Fibroblast of skin of right quadriceps (primary cell): ENCODE measurements at regions not wholly inside any gene's neighbourhood (a gene's known extent, or its start where the extent isn't known, plus 50 kb on each side); places are given as distances from the start of the nearest gene placed in this dataset.
A peak's percentile ranks its signal among the peaks of the same experiment; 100 is the strongest.

ENCODE experiments used
- DNase-seq: peaks from one replicate; pipeline ENCODE4 v3.0.0-alpha.2; 2013

DNA sequence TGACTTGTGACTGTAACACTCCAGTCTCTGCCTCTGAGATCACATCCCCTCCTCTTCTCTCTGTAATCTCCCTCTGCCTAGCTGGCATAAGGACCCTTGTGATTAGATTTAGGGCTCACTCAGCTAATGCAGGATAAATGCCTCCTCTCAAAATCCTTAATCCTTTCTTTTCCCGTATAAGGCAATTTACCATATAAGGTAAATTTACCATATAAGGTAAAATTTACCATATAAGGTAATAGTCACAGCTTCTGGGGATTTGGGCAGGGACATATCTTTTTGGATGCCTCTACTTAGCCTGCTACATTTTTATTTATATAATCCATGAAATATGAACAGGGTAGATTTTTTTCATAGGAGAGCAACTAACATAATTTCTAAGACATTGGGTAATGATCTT, 318.0 kb upstream of the PUM3 start:
- DNase-seq, result no peak

- DNase-seq, result no peak
Observed at GRCh38 chr9:3157011-3157410, 313.1 kb upstream of the PUM3 start.

- DNase-seq, result no peak
Observed at GRCh38 chr9:3151672-3152576, 308.0 kb upstream of the PUM3 start.

GRCh38 chr9:3150074-3150473, 306.2 kb upstream of the PUM3 start:
- DNase-seq, result peak; percentile 4

- DNase-seq, result peak; percentile 41
Observed at GRCh38 chr9:3138231-3139229, 294.6 kb upstream of the PUM3 start.

GRCh38 chr9:3137347-3137695, 293.4 kb upstream of the PUM3 start:
- DNase-seq, result no peak

DNA sequence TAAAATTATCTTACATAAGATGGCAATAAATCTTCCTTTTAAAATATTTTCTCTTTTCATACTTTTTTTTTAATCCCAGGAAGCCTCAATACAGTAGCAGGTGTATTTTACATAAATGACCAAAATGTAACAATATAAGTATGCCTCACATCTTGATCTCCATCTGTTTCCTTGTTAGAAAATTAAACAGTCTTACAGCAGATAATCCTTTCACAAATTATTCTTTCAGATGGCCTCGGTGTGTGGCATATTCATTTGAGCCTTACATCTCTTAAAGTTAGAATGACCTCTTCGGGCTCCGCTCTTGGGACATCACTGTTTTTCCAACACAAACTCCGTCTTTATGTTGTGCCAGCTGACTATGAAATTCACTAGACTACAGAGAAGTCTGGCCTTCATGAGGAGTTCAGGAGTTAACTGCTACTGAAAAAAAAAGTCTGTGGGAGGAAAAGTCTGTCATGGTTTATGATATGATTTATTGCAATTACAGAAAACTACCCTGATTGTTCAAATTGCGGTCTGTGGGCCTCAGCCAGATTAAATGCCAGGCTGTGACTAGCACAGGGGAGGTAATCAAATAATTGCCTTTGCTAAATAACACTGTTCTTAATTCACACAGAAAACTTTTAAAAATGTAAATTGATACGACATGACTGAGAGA, 292.9 kb upstream of the PUM3 start:
- peak; percentile 82 for DNase-seq

DNA sequence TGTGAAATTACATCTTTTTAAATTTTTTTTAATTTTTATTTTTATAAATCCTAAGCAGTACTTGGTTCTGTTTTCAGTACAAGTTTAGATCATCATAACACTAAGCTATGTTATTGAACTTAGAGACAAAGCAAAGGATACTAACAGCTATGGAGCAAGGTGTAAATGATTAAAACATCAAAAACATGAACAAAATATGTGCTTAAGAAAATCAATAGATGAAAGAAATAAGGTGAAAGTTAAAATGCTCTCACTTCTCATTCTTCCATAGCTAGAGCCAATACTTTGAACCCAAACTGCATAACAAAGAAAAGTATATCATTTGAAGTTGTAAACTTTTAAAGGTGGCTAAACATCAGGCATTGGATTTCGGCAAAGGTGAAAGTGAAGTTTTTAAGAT, 292.3 kb upstream of the PUM3 start:
- DNase-seq, result no peak

GRCh38 chr9:3127564-3127963, 283.7 kb upstream of the PUM3 start:
- no peak for DNase-seq

GRCh38 chr9:3125602-3126405, 281.9 kb upstream of the PUM3 start:
- no peak for DNase-seq

- no peak for DNase-seq
Observed at GRCh38 chr9:3124001-3124400, 280.1 kb upstream of the PUM3 start.

- no peak for DNase-seq
Observed at GRCh38 chr9:3118081-3118480, 274.2 kb upstream of the PUM3 start.

GRCh38 chr9:3099646-3100045, 255.8 kb upstream of the PUM3 start:
- no peak for DNase-seq

DNA sequence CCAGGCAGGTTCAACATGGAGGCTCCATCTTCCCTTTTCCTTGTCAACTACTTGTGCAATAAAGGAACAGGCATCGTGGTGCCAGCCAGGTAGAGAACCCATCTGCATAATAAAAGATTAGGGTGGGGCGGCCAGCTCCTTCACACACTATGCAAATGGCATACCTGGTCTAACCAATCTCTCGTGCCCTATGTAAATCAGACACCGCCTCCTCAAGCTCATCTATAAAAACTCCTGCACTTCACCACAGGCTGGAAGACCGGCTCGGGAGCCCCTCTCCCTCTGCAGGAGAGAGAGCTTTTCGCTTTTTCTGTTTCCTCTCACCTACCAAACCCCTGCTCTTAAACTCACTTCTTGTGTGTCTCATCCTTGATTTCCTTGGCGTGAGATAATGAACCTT, 244.3 kb upstream of the PUM3 start:
- no peak for DNase-seq

GRCh38 chr9:3087697-3088096, 243.8 kb upstream of the PUM3 start:
- DNase-seq, result no peak

GRCh38 chr9:3080951-3081350, 237.1 kb upstream of the PUM3 start:
- DNase-seq, result no peak

- DNase-seq, result no peak
Observed at GRCh38 chr9:3074247-3074646, 230.4 kb upstream of the PUM3 start.

DNA sequence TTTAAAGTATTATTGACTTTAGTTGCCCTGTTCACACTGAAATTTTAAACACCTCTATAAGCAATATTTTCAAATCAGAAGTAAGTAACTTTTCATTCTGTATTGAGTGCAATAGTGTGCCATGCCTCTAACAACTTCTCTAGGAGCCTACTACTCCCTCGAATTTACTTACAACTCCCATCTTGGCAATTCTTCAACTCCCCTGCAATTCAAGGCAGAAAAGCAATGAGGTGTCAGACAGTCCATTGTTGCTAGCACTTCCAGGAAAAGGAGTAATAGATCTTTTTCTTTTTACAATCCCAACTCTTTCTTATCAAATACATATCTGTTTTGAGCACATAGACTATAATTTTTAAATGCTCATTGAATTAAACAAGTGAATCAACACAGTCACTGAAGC, 222.7 kb upstream of the PUM3 start:
- DNase-seq, result no peak

GRCh38 chr9:3059781-3060468, 216.0 kb upstream of the PUM3 start:
- peak; percentile 37 for DNase-seq

GRCh38 chr9:3058409-3058808, 214.5 kb upstream of the PUM3 start:
- no peak for DNase-seq

- no peak for DNase-seq
Observed at GRCh38 chr9:3054017-3054586, 210.2 kb upstream of the PUM3 start.
